DOHH2 (cell line): ENCODE measurements at regions not wholly inside any gene's neighbourhood (a gene's known extent, or its start where the extent isn't known, plus 50 kb on each side); places are given as distances from the start of the nearest gene placed in this dataset.

Source experiments
- H3F3A ChIP-seq: fragments of 200-600 bp; sonication (generic), shearing (Covaris generic); 2 replicates; pipeline ENCODE4 v1.6.0; 2016; ENCODE audit warnings: antibody characterized with exemption, mild to moderate bottlenecking; ENCODE audit not compliant: control insufficient read depth, insufficient read depth
- H3K27ac ChIP-seq: fragments of 200-600 bp; sonication (generic); 2 replicates; pipeline ENCODE4 v1.5.1; 2014; ENCODE audit warnings: low read depth, mild to moderate bottlenecking, low read length, moderate library complexity
- H3K27me3 ChIP-seq: fragments of 200-600 bp; sonication (generic); 2 replicates; pipeline ENCODE4 v1.6.1; 2014; ENCODE audit warnings: mild to moderate bottlenecking, low read length, mixed read lengths; ENCODE audit not compliant: control insufficient read depth
- H3K36me3 ChIP-seq: fragments of 200-600 bp; sonication (generic); 2 replicates; pipeline ENCODE4 v1.6.1; 2014; ENCODE audit warnings: mild to moderate bottlenecking, low read length, moderate library complexity, mixed read lengths; ENCODE audit not compliant: control insufficient read depth
- H3K4me1 ChIP-seq: fragments of 200-600 bp; sonication (generic); 2 replicates; pipeline ENCODE4 v1.6.1; 2014; ENCODE audit warnings: mild to moderate bottlenecking, low read length, mixed read lengths; ENCODE audit not compliant: control insufficient read depth
- H3K4me2 ChIP-seq: fragments of 200-600 bp; sonication (generic); 2 replicates; pipeline ENCODE4 v1.6.0; 2014; ENCODE audit warnings: mild to moderate bottlenecking, low read length, moderate library complexity
- H3K4me3 ChIP-seq: fragments of 200-600 bp; sonication (generic); 2 replicates; pipeline ENCODE4 v1.5.1; 2014; ENCODE audit warnings: mild to moderate bottlenecking, low read length, mixed read lengths
- H3K79me2 ChIP-seq: fragments of 200-600 bp; sonication (generic); 2 replicates; pipeline ENCODE4 v1.6.1; 2014; ENCODE audit warnings: mild to moderate bottlenecking, low read length, mixed read lengths; ENCODE audit not compliant: control insufficient read depth
- H3K9me2 ChIP-seq: fragments of 200-600 bp; sonication (generic); replicated peaks from 2 replicates; pipeline ENCODE4 v1.6.1; 2014; ENCODE audit warnings: mild to moderate bottlenecking, low read length, mixed read lengths; ENCODE audit not compliant: control insufficient read depth
- H3K9me3 ChIP-seq: fragments of 200-600 bp; sonication (generic); 2 replicates; pipeline ENCODE4 v1.6.1; 2014; ENCODE audit warnings: antibody characterized with exemption, low read length, mixed read lengths; ENCODE audit not compliant: control insufficient read depth, insufficient read depth
- H4K20me1 ChIP-seq: fragments of 200-600 bp; sonication (generic); 2 replicates; pipeline ENCODE4 v1.6.0; 2014; ENCODE audit warnings: low read depth, mild to moderate bottlenecking, antibody characterized with exemption, low read length, moderate library complexity; ENCODE audit not compliant: control insufficient read depth, insufficient read depth
- EZH2phosphoT487 ChIP-seq: fragments of 200-600 bp; sonication (generic); IDR thresholded peaks from 2 replicates; pipeline ENCODE4 v1.6.1; 2017; ENCODE audit warnings: borderline replicate concordance, mild to moderate bottlenecking, antibody characterized with exemption, low read length, moderate library complexity, mixed read lengths
- TF ChIP-seq, protein P1 (sequence below): fragments of 200-600 bp; sonication (generic); IDR thresholded peaks from one replicate; pipeline ENCODE4 v1.5.1; 2014; ENCODE audit warnings: antibody characterized with exemption, mild to moderate bottlenecking, low read depth, low read length; ENCODE audit not compliant: poor library complexity, severe bottlenecking

- Histone ChIP-seq H3K27me3 (no peaks in the 10 kb centered on the region), H3K4me3 (no peak overlapping the region), H3K9me2 (no peaks in the 10 kb centered on the region), H3K36me3 (no peaks in the 10 kb centered on the region), H3K9me3 (no peaks in the 10 kb centered on the region), H3F3A (no peaks in the 10 kb centered on the region), H3K4me1 (no peaks in the 10 kb centered on the region), H3K79me2 (no peaks in the 10 kb centered on the region), H4K20me1 (no peaks in the 10 kb centered on the region), H3K4me2 (no peak overlapping the region), H3K27ac (no peak overlapping the region)
- no peak for TF ChIP-seq EZH2phosphoT487
- TF ChIP-seq, protein P1, sequence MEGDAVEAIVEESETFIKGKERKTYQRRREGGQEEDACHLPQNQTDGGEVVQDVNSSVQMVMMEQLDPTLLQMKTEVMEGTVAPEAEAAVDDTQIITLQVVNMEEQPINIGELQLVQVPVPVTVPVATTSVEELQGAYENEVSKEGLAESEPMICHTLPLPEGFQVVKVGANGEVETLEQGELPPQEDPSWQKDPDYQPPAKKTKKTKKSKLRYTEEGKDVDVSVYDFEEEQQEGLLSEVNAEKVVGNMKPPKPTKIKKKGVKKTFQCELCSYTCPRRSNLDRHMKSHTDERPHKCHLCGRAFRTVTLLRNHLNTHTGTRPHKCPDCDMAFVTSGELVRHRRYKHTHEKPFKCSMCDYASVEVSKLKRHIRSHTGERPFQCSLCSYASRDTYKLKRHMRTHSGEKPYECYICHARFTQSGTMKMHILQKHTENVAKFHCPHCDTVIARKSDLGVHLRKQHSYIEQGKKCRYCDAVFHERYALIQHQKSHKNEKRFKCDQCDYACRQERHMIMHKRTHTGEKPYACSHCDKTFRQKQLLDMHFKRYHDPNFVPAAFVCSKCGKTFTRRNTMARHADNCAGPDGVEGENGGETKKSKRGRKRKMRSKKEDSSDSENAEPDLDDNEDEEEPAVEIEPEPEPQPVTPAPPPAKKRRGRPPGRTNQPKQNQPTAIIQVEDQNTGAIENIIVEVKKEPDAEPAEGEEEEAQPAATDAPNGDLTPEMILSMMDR, result no peak
These were observed 557.0 kb downstream of the SLC6A15 start for GRCh38 chr12:84355561-84355960.

DNA sequence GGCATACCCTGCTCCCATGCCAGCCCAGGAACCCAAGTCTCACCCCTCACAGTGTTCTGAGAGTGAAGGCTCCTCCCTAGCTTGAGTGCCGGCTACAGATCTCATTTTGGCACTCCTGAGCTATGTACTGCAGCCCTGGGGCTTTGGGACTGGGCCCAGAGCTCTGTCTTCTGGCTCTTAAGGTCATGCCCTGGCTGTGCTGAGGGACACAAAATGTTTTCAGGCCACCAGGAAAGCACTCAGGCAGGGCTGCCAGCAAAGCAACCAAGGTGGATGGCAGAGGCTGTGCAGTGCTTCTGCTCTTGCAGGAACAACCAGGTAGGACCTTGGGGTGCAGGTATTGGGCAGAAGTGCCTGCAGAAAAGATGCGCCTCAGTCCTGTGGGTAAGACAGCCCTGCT lies 564.0 kb downstream of the SLC6A15 start:
- Histone ChIP-seq H3K27ac (no peak overlapping the region), H3K4me2 (no peak overlapping the region), H3K79me2 (no peaks in the 10 kb centered on the region), H3K4me1 (no peaks in the 10 kb centered on the region), H3K36me3 (no peaks in the 10 kb centered on the region), H3F3A (no peaks in the 10 kb centered on the region), H4K20me1 (no peaks in the 10 kb centered on the region), H3K9me2 (no peaks in the 10 kb centered on the region), H3K4me3 (no peak overlapping the region), H3K27me3 (no peaks in the 10 kb centered on the region), H3K9me3 (no peaks in the 10 kb centered on the region)
- TF ChIP-seq, protein P1, result no peak
- no peak for TF ChIP-seq EZH2phosphoT487

DNA sequence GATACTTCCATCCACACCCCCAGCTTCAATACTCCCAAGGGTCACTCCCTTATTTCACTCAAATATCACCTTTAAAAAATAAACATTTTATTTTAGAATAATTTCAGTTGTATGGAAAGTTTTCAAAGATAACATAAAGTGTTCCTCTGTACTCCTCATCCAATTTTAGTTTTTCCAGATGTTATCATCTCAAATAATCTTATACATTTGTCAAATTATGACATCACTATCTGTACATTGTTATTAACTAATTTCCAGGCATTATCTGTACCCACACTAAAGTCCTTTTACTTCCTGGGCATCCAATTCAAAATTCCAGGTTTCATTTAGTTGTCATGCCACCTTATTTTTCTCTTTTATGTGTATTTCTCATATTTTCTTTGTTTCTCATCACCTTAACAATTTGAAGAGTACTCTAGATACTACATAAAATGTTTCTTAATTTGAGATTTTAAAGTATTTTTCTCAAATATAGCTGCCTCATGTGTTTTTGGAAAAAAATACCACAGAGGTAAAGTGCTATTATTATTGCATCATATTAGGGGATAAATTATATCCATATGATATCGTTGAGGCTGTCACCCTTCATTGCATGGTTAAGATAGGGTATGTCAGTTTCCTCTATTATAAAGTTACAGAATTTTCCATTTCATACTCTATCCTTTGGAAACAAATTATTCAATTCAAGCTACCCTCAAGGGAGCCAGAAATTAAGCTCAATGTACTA lies 571.0 kb downstream of the SLC6A15 start:
- H3K27me3 ChIP-seq, result no peaks in the 10 kb centered on the region
- TF ChIP-seq, protein P1, result no peak
- no peak for TF ChIP-seq EZH2phosphoT487
- H3K79me2 ChIP-seq, result no peaks in the 10 kb centered on the region
- no peak overlapping the region for H3K4me2 ChIP-seq
- no peaks in the 10 kb centered on the region for H3K36me3 ChIP-seq
- no peaks in the 10 kb centered on the region for H3K9me3 ChIP-seq
- H3K4me3 ChIP-seq, result no peak overlapping the region
- no peaks in the 10 kb centered on the region for H3K4me1 ChIP-seq
- no peaks in the 10 kb centered on the region for H4K20me1 ChIP-seq
- H3K9me2 ChIP-seq, result no peaks in the 10 kb centered on the region
- H3F3A ChIP-seq, result no peaks in the 10 kb centered on the region
- no peak overlapping the region for H3K27ac ChIP-seq
